SKM-1 (cell line): ENCODE measurements at regions not wholly inside any gene's neighbourhood (a gene's known extent, or its start where the extent isn't known, plus 50 kb on each side); places are given as distances from the start of the nearest gene placed in this dataset.

Experiments
- DNase-seq: peaks from one replicate; lab custom pipeline; 2025; ENCODE audit not compliant: unreplicated experiment; lab: John Stamatoyannopoulos, UW

- no peak for DNase-seq
Observed at GRCh38 chr3:14334936-14335335, 67.5 kb upstream of the SLC6A6 start.

GRCh38 chr3:14335774-14336748 lies 66.3 kb upstream of the SLC6A6 start:
- no peak for DNase-seq

- DNase-seq: no peak
Observed at GRCh38 chr3:14336749-14337598, 65.4 kb upstream of the SLC6A6 start.

GRCh38 chr3:14337828-14338227 lies 64.6 kb upstream of the SLC6A6 start:
- DNase-seq: no peak

DNA sequence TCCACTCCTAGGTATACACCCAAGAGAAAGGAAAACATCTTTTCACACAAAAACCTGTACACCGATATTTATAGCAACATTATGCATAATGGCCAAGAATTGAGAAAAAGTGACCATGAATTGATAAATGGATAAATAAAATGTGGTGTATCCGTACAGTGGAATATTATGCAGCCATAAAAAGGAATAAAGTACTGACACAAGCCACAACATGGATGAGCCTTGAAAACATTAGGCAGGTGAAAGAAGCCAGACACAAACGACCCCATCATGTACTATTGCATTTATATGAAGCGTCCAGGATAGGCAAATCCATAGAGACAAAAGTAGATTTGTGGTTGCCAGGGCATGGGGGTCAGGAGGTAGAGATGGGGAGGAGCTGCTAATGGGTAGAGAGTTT lies 64.2 kb upstream of the SLC6A6 start:
- no peak for DNase-seq

GRCh38 chr3:14338898-14339458 lies 63.4 kb upstream of the SLC6A6 start:
- DNase-seq: no peak

DNA sequence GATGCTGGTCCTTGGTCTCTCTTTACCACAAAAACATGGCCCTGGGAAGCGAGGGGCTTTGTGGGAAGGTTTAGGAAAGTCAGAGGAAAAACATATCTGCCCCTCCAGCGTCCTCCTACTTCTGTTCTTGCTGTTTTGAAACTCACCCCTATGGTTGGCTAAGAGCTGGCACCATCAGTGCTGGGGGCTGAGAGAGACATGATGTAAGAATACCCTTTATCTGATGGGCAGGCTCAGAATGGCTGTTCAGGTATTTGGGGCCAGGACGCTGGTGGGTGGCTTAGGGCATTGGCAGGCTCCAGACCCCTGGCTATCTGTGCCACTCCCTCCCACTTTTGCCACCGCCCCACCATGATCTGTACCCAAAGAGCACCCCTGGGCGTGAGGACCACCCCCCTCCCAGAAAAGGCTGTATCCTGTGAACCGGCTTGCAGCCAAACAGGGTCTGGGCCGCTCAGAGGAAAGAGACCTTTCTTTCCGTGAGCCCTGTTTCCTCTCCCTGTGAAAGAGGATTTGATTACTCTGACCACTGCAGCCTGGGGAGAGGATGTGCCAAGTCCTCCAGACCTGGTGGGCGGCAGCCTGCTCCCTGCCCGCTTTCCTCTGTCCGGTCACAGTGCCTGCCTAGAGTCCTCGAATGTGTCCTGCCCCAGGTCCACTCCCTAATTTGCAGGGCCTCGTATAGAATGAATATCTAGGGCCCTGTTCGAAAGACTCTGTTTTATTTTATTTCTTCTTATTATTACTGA lies 61.3 kb upstream of the SLC6A6 start:
- no peak for DNase-seq

GRCh38 chr3:14343338-14344112 lies 58.9 kb upstream of the SLC6A6 start:
- no peak for DNase-seq

DNA sequence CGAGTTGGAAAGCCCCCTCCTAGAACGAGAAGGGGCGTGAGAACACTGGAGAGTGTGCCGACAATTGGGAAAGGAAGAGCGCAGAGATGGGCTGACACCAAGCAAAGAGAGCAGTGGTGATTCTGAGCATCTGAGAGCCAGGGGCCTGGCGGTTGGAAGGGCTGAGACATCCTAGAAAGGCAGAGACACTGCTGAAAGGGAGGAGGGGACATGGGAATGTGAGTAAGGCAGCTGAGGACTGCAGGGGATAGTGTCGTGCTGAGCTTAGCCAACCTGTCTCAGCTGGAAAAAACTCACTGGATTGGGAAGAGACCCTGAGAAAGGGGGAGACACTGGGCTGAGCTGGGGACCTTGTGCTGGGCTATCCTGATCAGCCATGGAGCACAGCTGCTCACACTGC lies 58.1 kb upstream of the SLC6A6 start:
- no peak for DNase-seq

DNA sequence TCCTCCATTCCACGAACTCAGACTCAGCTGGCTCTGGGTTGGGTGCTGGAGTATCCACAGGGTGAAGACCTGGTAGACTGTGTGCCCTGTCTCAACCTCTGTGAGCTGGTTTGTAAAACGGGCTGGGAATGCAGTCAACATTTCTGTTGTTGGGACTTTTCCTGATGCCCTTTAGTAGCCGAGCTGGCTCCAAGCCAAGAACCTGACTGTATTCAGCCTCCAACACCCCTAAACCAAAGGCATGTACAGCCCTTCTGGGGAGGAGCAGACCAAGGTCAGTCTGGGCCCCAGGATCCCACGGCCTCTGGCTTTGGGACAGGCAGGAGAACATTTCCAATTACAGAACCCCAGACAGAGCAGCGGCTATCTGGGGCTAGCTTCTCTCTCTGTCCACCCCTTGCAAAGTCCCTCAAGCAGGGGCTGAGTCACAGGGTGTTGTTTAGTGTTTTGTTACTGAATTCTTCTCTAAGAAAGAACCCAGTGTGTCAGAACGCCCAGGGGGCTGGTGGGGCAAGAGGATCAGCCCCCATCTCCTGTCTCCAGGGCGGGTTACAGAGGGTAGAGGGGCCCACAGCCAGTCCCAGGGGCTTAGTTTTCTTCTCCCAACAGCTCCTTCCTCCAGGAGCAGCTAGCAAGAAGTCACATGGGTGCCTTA lies 56.8 kb upstream of the SLC6A6 start:
- no peak for DNase-seq

DNA sequence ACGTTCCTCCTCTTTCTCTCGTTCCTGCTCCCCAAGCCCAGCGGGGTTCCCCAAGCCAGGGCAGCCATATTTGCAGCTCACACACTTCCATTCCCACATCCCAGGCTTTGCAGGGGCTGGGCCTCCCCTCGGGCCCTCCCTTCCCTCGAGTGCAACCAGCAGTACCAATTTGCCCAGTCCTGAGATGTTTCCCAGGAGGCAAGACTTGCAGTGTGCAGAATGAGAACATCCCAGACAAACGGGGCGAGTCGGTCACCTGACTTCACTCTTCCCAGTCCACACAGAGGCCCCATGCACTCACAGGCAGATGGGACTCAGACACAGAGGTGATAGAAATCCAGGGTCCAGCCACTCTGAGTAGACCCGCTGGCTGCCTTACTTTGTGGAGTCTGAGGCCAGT lies 56.2 kb upstream of the SLC6A6 start:
- no peak for DNase-seq

- no peak for DNase-seq
Observed at GRCh38 chr3:14346642-14347041, 55.8 kb upstream of the SLC6A6 start.

- DNase-seq: no peak
Observed at GRCh38 chr3:14347110-14347509, 55.3 kb upstream of the SLC6A6 start.

DNA sequence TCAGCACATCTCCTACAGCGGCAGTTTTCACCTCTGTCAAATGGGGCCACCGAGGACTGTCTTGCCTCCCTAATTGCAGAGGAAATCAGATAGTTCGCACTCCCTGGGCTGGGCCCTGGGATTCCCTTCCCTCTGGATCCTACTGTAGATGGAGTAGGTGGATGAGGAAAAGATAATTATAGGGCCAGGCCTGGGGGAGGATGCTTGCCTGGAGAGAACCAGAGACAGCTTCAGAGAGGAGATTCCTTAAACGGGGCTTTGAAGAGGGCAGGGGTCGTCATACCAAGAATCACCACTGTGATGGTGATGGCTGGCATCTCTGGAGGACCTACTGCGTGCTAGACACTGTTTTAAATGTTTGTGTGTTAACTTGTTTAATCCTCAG lies 50.8 kb upstream of the SLC6A6 start:
- DNase-seq: no peak

GRCh38 chr3:14352002-14352627 lies 50.3 kb upstream of the SLC6A6 start:
- no peak for DNase-seq
